OCI-LY3 (cell line): ENCODE measurements at regions not wholly inside any gene's neighbourhood (a gene's known extent, or its start where the extent isn't known, plus 50 kb on each side); places are given as distances from the start of the nearest gene placed in this dataset.
A peak's percentile ranks its signal among the peaks of the same experiment; 100 is the strongest.

Experiments
- H2AFZ ChIP-seq: fragments of 200-600, 300-600 bp; shearing (Covaris generic); 2 replicates; pipeline ENCODE4 v1.6.0; 2014; ENCODE audit warnings: antibody characterized with exemption, low read depth, low read length
- H3K27ac ChIP-seq: fragments of 200-600, 300-600 bp; sonication (generic); 2 replicates; pipeline ENCODE4 v1.5.1; 2014; ENCODE audit warnings: mild to moderate bottlenecking, low read length, moderate library complexity, mixed read lengths
- H3K27me3 ChIP-seq: fragments of 200-600, 300-600 bp; sonication (generic); 2 replicates; pipeline ENCODE4 v1.6.1; 2014; ENCODE audit warnings: low read depth, low read length, mixed read lengths
- H3K36me3 ChIP-seq: fragments of 200-600, 300-600 bp; sonication (generic); replicated peaks from 2 replicates; pipeline ENCODE3; 2014; ENCODE audit warnings: low read depth, low read length, mixed read lengths
- H3K4me1 ChIP-seq: fragments of 300-600, 200-600 bp; sonication (generic); 2 replicates; pipeline ENCODE4 v1.6.1; 2014; ENCODE audit warnings: low read length, mixed read lengths
- H3K4me2 ChIP-seq: fragments of 200-600, 300-600 bp; sonication (generic); 2 replicates; pipeline ENCODE4 v1.6.1; 2014; ENCODE audit warnings: low read length, mixed read lengths
- H3K4me3 ChIP-seq: fragments of 300-600, 200-600 bp; sonication (generic); 2 replicates; pipeline ENCODE4 v1.5.1; 2014; ENCODE audit warnings: antibody characterized with exemption, mild to moderate bottlenecking, low read length, moderate library complexity
- H3K79me2 ChIP-seq: fragments of 300-600, 200-600 bp; shearing (Covaris generic); 2 replicates; pipeline ENCODE4 v1.6.1; 2014; ENCODE audit warnings: mild to moderate bottlenecking, low read length, mixed read lengths
- H3K9ac ChIP-seq: fragments of 300-600, 200-600 bp; shearing (Covaris generic); 2 replicates; pipeline ENCODE4 v1.6.0; 2014; ENCODE audit warnings: mild to moderate bottlenecking, low read length, moderate library complexity
- H3K9me3 ChIP-seq: fragments of 200-600, 300-600 bp; shearing (Covaris generic); 2 replicates; pipeline ENCODE4 v1.6.1; 2014; ENCODE audit warnings: low read length, mixed read lengths; ENCODE audit not compliant: insufficient read depth
- H4K20me1 ChIP-seq: fragments of 200-600, 300-600 bp; sonication (generic); 2 replicates; pipeline ENCODE4 v1.6.1; 2016; ENCODE audit warnings: low read length, mixed read lengths; ENCODE audit not compliant: insufficient read depth
- EZH2phosphoT487 ChIP-seq: fragments of 200-600 bp; shearing (Covaris generic); IDR thresholded peaks from 2 replicates; pipeline ENCODE4 v1.6.1; 2018; ENCODE audit warnings: antibody characterized with exemption, mixed run types, low read depth
- TF ChIP-seq, protein P1 (sequence below): fragments of 200-600, 300-600 bp; sonication (generic); IDR thresholded peaks from 2 replicates; pipeline ENCODE4 v1.5.1; 2014; ENCODE audit warnings: antibody characterized with exemption, low read length, low read depth

DNA sequence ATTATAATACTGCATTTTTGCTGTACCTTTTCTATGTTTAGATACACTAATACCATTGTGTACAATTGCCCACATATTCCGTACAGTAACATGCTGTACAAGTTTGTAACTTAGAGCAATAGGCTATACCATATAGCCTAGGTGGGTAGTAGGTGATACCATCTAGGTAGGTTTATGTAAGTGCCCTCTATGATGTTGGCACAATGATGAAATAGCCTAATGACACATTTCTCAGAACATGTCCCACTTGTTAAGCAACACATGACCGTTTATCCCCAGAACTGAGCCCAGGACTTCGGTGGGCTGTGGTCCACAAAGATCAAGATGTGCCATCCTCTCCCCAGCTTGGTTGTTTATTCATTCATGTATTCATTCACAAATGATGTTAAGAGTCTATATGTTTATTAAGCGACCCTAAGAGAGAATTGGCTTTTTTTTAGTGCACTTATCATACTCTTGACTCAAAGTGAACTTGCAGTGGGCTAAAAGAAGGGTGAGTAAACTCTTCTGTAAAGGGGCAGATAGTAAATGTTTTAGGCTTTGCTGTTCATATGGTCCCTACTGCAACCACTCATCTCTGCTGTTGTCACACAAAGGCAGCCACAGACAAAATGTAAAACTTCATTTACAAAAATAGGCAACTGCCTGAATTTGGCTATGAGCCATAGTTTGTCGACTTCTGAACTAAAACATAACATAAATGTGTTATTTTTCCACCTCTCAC, 110.8 kb downstream of the NDUFA12 start:
- Histone ChIP-seq H3K4me2 (no peak overlapping the region), H3K9ac (no peak overlapping the region), H3K27me3 (0 out of 2 replicates have a peak, but pooled peaks cover 5% of the 10 kb centered on the region), H2AFZ (no peak overlapping the region), H3K27ac (no peak overlapping the region), H3K9me3 (no peaks in the 10 kb centered on the region), H4K20me1 (no peaks in the 10 kb centered on the region), H3K4me1 (no peaks in the 10 kb centered on the region), H3K4me3 (no peak overlapping the region), H3K36me3 (no peaks in the 10 kb centered on the region), H3K79me2 (no peaks in the 10 kb centered on the region)
- TF ChIP-seq, protein P1, sequence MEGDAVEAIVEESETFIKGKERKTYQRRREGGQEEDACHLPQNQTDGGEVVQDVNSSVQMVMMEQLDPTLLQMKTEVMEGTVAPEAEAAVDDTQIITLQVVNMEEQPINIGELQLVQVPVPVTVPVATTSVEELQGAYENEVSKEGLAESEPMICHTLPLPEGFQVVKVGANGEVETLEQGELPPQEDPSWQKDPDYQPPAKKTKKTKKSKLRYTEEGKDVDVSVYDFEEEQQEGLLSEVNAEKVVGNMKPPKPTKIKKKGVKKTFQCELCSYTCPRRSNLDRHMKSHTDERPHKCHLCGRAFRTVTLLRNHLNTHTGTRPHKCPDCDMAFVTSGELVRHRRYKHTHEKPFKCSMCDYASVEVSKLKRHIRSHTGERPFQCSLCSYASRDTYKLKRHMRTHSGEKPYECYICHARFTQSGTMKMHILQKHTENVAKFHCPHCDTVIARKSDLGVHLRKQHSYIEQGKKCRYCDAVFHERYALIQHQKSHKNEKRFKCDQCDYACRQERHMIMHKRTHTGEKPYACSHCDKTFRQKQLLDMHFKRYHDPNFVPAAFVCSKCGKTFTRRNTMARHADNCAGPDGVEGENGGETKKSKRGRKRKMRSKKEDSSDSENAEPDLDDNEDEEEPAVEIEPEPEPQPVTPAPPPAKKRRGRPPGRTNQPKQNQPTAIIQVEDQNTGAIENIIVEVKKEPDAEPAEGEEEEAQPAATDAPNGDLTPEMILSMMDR = no peak
- no peak for TF ChIP-seq EZH2phosphoT487

DNA sequence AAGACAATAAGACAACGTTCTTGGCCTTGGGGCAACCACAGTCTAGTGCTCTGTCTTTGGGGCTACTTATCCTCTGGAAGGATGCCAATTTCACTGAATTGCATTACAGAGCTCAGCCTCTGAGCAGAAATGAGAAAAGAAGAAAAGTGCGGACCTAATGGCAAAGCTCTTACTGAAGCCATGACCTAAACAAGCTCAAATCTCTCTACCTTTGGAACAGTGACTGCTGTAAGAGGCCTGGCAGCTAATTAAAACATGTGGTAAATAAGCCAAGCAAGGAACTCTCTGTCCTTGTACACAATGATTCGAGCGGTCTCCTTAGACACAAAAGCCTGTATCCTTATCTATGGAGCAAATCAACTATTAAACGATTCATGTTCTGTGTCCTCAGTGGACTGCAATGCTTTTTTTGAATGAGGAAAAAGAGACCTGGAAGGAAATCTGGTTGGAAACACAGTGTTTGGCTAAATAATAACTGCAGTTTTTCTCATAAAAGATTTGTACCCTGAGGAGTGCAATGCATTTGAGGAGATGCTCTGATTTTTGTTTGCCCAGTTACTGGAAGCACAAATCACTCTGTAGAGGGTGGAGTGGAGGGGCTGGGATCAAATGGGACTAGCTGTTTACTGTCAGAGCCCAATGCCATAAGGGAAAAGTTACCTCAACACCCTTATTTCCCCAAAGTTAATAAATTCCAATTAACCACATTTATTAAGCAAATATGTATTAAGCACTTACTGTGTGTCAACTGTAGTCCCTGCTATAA, 113.9 kb downstream of the NDUFA12 start:
- no peak for TF ChIP-seq EZH2phosphoT487
- TF ChIP-seq, protein P1 = no peak
- 0 out of 2 replicates have a peak, but pooled peaks cover 5% of the 10 kb centered on the region for H3K27me3 ChIP-seq
- H3K4me3 ChIP-seq = no peak overlapping the region
- H3K9me3 ChIP-seq = no peaks in the 10 kb centered on the region
- H3K36me3 ChIP-seq = no peaks in the 10 kb centered on the region
- H2AFZ ChIP-seq = no peak overlapping the region
- no peak overlapping the region for H3K4me2 ChIP-seq
- H4K20me1 ChIP-seq = no peaks in the 10 kb centered on the region
- no peak overlapping the region for H3K27ac ChIP-seq
- no peaks in the 10 kb centered on the region for H3K4me1 ChIP-seq
- no peaks in the 10 kb centered on the region for H3K79me2 ChIP-seq
- H3K9ac ChIP-seq = no peak overlapping the region

- Histone ChIP-seq H2AFZ (no peak overlapping the region), H3K9ac (no peak overlapping the region), H3K27me3 (no peaks in the 10 kb centered on the region), H3K79me2 (no peaks in the 10 kb centered on the region), H4K20me1 (no peaks in the 10 kb centered on the region), H3K4me1 (peaks cover 13% of the 10 kb centered on the region), H3K9me3 (no peaks in the 10 kb centered on the region), H3K4me2 (no peak overlapping the region), H3K4me3 (no peak overlapping the region), H3K36me3 (no peaks in the 10 kb centered on the region), H3K27ac (no peak overlapping the region)
- TF ChIP-seq, protein P1 = no peak
- TF ChIP-seq EZH2phosphoT487 = no peak
Observed at GRCh38 chr12:94879542-94879941, 124.0 kb downstream of the NDUFA12 start.

DNA sequence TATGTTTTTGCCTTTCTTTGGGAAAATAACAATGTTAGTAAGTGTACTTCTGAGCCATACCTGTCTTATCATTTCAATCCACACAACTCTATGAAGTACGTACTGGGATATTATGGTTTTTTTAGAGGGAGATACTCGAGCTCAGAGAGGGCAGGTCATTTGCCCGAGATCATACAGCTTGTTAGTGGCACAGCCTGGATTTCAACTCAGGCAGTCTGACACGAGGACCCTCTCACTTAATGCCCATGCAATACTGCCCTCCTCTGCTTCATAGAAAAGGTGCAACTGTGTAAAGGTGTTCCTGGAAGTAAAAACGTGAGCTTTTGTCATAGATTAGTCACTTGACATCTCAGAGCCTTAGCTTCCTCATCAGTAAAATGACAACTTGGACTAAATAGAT, 128.0 kb downstream of the NDUFA12 start:
- TF ChIP-seq EZH2phosphoT487 = no peak
- TF ChIP-seq, protein P1 = peak; percentile 72
- Histone ChIP-seq H4K20me1 (no peaks in the 10 kb centered on the region), H3K9ac (peak overlapping the region; percentile 14; the same call in 1 of the 2 replicates), H2AFZ (no peak overlapping the region), H3K9me3 (no peaks in the 10 kb centered on the region), H3K27me3 (no peaks in the 10 kb centered on the region), H3K36me3 (peaks cover 4% of the 10 kb centered on the region), H3K4me1 (peaks cover 41% of the 10 kb centered on the region), H3K27ac (no peak overlapping the region), H3K79me2 (peaks cover 29% of the 10 kb centered on the region), H3K4me3 (peak overlapping the region; percentile 88; the same call in 1 of the 2 replicates), H3K4me2 (peak overlapping the region; percentile 71)
